GM19372 (cell line): ENCODE measurements at regions not wholly inside any gene's neighbourhood (a gene's known extent, or its start where the extent isn't known, plus 50 kb on each side); places are given as distances from the start of the nearest gene placed in this dataset.
"Not testable (repeated sequence)": the region's sequence is repeated elsewhere in the genome, so short reads cannot be mapped to it uniquely, and the experiment has no call there.

ENCODE experiments used
- ATAC-seq: cut with Tn5 transposase; IDR thresholded peaks from one replicate; pipeline ENCODE4 v1.9.1; 2021; ENCODE audit warnings: mild to moderate bottlenecking, low read depth, moderate library complexity; ENCODE audit not compliant: unreplicated experiment

GRCh38 chr9:84500826-84501225 lies 160.3 kb upstream of the SLC28A3 start:
- ATAC-seq: no peak

GRCh38 chr9:84501587-84501986 lies 161.0 kb upstream of the SLC28A3 start:
- no peak for ATAC-seq

GRCh38 chr9:84502066-84502465 lies 161.5 kb upstream of the SLC28A3 start:
- ATAC-seq: no peak

GRCh38 chr9:84504360-84504759 lies 163.8 kb upstream of the SLC28A3 start:
- ATAC-seq: no peak

- no peak for ATAC-seq
Observed at GRCh38 chr9:84511651-84512050, 157.9 kb upstream of the NTRK2 start.

GRCh38 chr9:84512493-84512892 lies 157.0 kb upstream of the NTRK2 start:
- ATAC-seq: no peak

GRCh38 chr9:84513473-84513872 lies 156.1 kb upstream of the NTRK2 start:
- no peak for ATAC-seq

- no peak for ATAC-seq
Observed at GRCh38 chr9:84513979-84514378, 155.6 kb upstream of the NTRK2 start.

- ATAC-seq: no peak
Observed at GRCh38 chr9:84514421-84514820, 155.1 kb upstream of the NTRK2 start.

GRCh38 chr9:84517026-84517425 lies 152.5 kb upstream of the NTRK2 start:
- ATAC-seq: no peak

- no peak for ATAC-seq
Observed at GRCh38 chr9:84519413-84519812, 150.1 kb upstream of the NTRK2 start.

- ATAC-seq: no peak
Observed at GRCh38 chr9:84521208-84521607, 148.3 kb upstream of the NTRK2 start.

GRCh38 chr9:84526211-84526610 lies 143.3 kb upstream of the NTRK2 start:
- ATAC-seq: not testable (repeated sequence)

- not testable (repeated sequence) for ATAC-seq
Observed at GRCh38 chr9:84527060-84527720, 142.3 kb upstream of the NTRK2 start.

GRCh38 chr9:84535973-84536372 lies 133.6 kb upstream of the NTRK2 start:
- not testable (repeated sequence) for ATAC-seq

- ATAC-seq: no peak
Observed at GRCh38 chr9:84538879-84539278, 130.7 kb upstream of the NTRK2 start.

GRCh38 chr9:84542554-84542953 lies 127.0 kb upstream of the NTRK2 start:
- ATAC-seq: no peak

GRCh38 chr9:84554069-84554664 lies 115.4 kb upstream of the NTRK2 start:
- ATAC-seq: no peak

- ATAC-seq: no peak
Observed at GRCh38 chr9:84556556-84556955, 113.0 kb upstream of the NTRK2 start.

- ATAC-seq: no peak
Observed at GRCh38 chr9:84557751-84558150, 111.8 kb upstream of the NTRK2 start.

GRCh38 chr9:84563691-84564090 lies 105.8 kb upstream of the NTRK2 start:
- no peak for ATAC-seq

GRCh38 chr9:84567805-84568204 lies 101.7 kb upstream of the NTRK2 start:
- ATAC-seq: no peak
